ENCODE measurements at regions not wholly inside any gene's neighbourhood (a gene's known extent, or its start where the extent isn't known, plus 50 kb on each side); places are given as distances from the start of the nearest gene placed in this dataset.

DNA sequence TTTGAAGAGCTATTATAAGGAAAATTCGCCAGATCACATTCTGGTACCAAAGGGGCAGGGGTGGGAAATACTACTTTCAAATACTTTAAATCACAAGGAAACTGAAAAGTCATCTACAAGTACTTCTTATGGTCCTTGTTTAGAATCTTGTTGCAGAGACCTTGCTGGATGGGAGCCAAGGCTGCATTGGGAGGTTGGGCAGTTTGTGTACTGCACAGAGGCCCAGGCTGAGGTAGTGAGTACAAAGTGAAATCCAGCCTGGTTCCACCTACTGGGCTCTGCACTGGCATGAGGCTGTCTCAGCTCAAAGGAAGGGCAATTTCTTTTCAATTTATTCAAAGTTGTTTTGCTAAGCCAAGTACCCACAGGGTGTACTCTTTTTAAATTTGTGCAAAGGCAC, 140.3 kb upstream of the DLX2 start:
- TF ChIP-seq, protein P1, sequence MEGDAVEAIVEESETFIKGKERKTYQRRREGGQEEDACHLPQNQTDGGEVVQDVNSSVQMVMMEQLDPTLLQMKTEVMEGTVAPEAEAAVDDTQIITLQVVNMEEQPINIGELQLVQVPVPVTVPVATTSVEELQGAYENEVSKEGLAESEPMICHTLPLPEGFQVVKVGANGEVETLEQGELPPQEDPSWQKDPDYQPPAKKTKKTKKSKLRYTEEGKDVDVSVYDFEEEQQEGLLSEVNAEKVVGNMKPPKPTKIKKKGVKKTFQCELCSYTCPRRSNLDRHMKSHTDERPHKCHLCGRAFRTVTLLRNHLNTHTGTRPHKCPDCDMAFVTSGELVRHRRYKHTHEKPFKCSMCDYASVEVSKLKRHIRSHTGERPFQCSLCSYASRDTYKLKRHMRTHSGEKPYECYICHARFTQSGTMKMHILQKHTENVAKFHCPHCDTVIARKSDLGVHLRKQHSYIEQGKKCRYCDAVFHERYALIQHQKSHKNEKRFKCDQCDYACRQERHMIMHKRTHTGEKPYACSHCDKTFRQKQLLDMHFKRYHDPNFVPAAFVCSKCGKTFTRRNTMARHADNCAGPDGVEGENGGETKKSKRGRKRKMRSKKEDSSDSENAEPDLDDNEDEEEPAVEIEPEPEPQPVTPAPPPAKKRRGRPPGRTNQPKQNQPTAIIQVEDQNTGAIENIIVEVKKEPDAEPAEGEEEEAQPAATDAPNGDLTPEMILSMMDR (IDR thresholded peaks at IDR 0.05; ENCODE audit: low read depth, low read length, missing control alignments), result no peak
- H3K4me3 ChIP-seq (replicated peaks; ENCODE audit: low read depth, low read length), result no peak overlapping the region
- no peak for DNase-seq (ENCODE audit: extremely low read depth, low read depth)

DNA sequence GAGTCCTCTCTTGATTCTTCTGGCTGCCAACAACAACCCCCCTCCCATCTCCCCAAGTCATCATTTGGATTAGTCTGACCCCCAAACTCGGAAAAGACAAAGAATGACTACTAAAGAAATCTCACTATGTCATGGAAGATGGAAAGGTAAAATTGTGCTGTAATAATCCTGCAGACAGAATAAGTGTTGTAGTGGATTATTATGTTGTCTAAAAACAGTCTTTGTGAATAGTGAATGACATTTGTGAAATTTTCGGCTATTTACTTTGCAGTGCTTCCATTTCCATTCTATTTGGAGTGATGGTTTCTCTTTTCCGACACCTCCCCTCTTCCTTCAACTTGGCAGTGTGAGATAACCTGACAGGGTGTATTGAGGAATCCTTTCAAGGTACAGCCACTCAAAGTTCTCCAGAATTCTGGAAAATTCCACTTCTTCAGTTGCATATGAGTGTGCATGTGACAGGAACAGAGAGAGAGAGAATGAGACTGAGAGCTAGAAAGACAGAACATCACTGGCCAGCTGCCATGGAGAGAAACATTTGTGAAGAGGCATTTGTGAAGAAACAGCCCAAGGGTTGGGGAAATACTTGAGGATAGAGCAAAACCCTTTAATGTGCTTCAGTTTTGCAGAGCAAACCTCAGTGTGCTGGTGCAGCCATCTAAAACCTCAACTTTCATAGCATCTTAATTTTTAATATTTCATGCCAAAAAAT, 141.9 kb upstream of the DLX2 start:
- TF ChIP-seq, protein P1 (IDR thresholded peaks at IDR 0.05; ENCODE audit: low read depth, low read length, missing control alignments), result no peak
- no peak for DNase-seq (ENCODE audit: extremely low read depth, low read depth)
- no peak overlapping the region for H3K4me3 ChIP-seq (replicated peaks; ENCODE audit: low read depth, low read length)

DNA sequence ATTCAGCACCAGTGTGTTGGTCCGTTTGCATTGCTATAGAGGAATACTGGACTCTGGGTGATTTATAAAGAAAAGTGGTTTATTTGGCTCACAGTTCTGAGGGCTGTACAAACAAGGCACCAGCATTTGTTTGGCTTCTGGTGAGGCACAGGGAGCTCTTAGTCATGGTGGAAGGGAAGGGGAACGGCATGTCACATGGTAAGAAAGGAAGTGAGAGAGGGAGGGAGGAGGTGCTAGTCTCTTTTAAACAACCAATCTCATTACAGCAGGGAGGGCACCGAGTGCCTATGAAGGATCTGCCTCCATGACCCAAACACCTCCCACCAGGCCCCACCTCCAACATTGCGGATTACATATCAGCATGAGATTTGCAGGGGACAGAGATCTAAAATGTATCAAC, 143.9 kb upstream of the DLX2 start:
- TF ChIP-seq, protein P1 (IDR thresholded peaks at IDR 0.05; ENCODE audit: low read depth, low read length, missing control alignments), result no peak
- no peak overlapping the region for H3K4me3 ChIP-seq (replicated peaks; ENCODE audit: low read depth, low read length)
- no peak for DNase-seq (ENCODE audit: extremely low read depth, low read depth)

DNA sequence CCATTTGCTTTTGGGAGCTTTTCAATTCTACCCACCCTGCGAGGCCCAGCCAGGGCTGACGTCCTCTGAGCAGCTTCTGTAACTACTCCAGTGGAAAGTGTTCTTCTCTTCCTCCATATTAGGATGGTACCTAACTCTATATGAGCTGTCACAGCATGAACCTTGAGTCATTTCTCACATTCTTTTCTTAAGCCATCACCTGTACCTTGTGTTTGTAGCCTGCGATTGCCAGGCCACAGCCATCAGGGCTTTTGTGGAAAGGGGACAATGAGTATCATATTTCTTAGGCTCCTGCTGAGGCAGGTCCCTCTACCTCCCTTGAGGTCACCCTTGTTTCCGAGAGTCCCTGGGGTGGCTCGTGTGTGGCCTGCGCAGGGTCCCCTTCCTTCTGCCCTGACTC, 144.5 kb upstream of the DLX2 start:
- TF ChIP-seq, protein P1 (IDR thresholded peaks at IDR 0.05; ENCODE audit: low read depth, low read length, missing control alignments), result no peak
- H3K4me3 ChIP-seq (replicated peaks; ENCODE audit: low read depth, low read length), result no peak overlapping the region
- DNase-seq (ENCODE audit: extremely low read depth, low read depth), result no peak

DNA sequence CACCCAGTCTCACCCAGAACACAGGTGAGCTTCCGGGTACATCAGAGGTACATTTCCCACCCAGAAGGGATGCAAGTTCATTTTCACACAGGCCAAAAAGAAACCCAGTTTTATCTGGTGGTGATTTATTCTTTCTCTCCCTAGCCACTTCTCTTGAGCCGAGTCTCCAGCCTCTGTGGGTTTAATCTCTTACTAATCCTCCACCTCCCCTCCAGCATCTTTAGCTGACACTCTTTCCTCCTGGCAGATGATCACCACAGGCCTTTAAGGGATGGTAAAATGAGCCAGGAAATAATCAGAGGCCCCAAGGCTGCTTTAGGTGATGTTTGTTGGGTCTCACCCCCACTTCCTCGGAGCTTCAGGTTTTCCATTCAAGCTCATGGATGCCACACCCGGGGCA, 145.7 kb upstream of the DLX2 start:
- DNase-seq (ENCODE audit: extremely low read depth, low read depth), result no peak
- H3K4me3 ChIP-seq (replicated peaks; ENCODE audit: low read depth, low read length), result no peak overlapping the region
- TF ChIP-seq, protein P1 (IDR thresholded peaks at IDR 0.05; ENCODE audit: low read depth, low read length, missing control alignments), result no peak

DNA sequence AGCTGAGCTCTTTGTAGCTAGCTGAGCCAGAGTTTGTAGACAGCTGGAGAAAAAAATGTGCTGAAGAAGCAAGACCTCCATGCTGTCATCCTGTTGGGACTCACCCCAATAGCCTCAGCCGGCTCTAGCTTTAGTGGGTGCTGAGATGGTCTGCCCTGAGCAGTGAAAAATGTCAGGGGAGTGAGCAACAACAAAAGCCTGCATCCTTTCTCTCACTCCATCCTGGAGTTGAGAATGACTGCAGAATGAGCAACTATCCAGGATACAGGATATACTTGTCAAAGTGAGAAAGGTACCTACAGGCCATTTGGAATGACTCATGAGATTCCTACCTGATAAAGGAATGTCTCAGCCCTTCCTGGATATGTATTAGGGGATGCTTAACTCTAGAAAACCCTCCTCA, 146.1 kb upstream of the DLX2 start:
- no peak overlapping the region for H3K4me3 ChIP-seq (replicated peaks; ENCODE audit: low read depth, low read length)
- DNase-seq (ENCODE audit: extremely low read depth, low read depth), result no peak
- TF ChIP-seq, protein P1 (IDR thresholded peaks at IDR 0.05; ENCODE audit: low read depth, low read length, missing control alignments), result no peak

DNA sequence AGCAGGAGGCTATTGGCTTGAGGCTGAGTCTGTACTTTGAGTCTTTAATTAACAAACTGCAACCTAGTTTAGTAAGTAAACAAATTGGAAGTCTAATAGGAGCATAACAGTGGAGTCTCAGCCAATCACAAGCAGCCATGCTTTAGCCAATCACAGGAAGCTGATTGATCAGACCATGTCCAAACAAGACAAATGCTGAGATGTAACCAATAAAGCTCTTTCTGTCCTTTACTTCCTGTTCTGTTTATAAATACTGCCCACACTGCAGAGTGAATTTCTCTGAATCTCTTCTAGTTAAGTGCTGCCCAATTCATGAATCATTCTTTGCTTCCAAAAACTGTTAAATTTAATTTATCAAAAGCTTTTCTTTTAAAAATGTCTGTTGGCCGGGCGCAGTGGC, 146.6 kb upstream of the DLX2 start:
- no peak for DNase-seq (ENCODE audit: extremely low read depth, low read depth)
- H3K4me3 ChIP-seq (replicated peaks; ENCODE audit: low read depth, low read length), result no peak overlapping the region
- TF ChIP-seq, protein P1 (IDR thresholded peaks at IDR 0.05; ENCODE audit: low read depth, low read length, missing control alignments), result no peak

Measured in HFF-Myc (cell line).